Activated B cell treated with CpG ODN at 0.5 μM for 24 hours (primary cell): ENCODE measurements at regions not wholly inside any gene's neighbourhood (a gene's known extent, or its start where the extent isn't known, plus 50 kb on each side); places are given as distances from the start of the nearest gene placed in this dataset.

Source experiments
- ATAC-seq: fragments of 200-7000 bp; cut with Tn5 transposase; one replicate; pipeline ENCODE4 v1.10.0; 2021; ENCODE audit warnings: low read depth, mild to moderate bottlenecking, moderate library complexity
- CTCF ChIA-PET: fragments of 350-600 bp; sonication (Branson Sonifier 250); formaldehyde crosslinking; loops from one replicate; lab custom pipeline; 2021; ENCODE audit warnings: antibody characterized with exemption; lab: Charles Lee
- POLR2A ChIA-PET: fragments of 350-600 bp; sonication (Branson Sonifier 250); formaldehyde crosslinking; loops from one replicate; lab custom pipeline; 2021; ENCODE audit warnings: antibody characterized with exemption; lab: Charles Lee
- DNase-seq: peaks from one replicate; pipeline ENCODE4 v3.0.0; 2022
- H3K27ac Mint-ChIP-seq: one replicate; pipeline ENCODE4 v1.8.0; 2020; ENCODE audit warnings: mixed read lengths
- H3K27me3 Mint-ChIP-seq: one replicate; pipeline ENCODE4 v1.8.0; 2021; ENCODE audit warnings: mixed read lengths
- H3K36me3 Mint-ChIP-seq: one replicate; pipeline ENCODE4 v1.8.0; 2021; ENCODE audit warnings: low read depth, mixed read lengths
- H3K4me1 Mint-ChIP-seq: one replicate; pipeline ENCODE4 v1.8.0; 2021; ENCODE audit warnings: mixed read lengths
- H3K4me3 Mint-ChIP-seq: one replicate; pipeline ENCODE4 v1.8.0; 2020; ENCODE audit warnings: mild to moderate bottlenecking, mixed read lengths
- H3K9me3 Mint-ChIP-seq: one replicate; pipeline ENCODE4 v1.8.0; 2020; ENCODE audit warnings: mixed read lengths
- CTCF ChIP-seq: fragments of 200-600 bp; IDR thresholded peaks from one replicate; pipeline ENCODE4 v1.8.0; 2022; ENCODE audit warnings: antibody characterized with exemption, mild to moderate bottlenecking
- intact Hi-C: fragments of 100-400 bp; cut with micrococcal nuclease; formaldehyde crosslinking; loops from one replicate; pipeline ENCODE4 v1.15.1; 2024

- no peaks in the 10 kb centered on the region for H3K36me3 Mint-ChIP-seq
- no peak overlapping the region for H3K4me3 Mint-ChIP-seq
- DNase-seq = no peak
- POLR2A ChIA-PET = no interaction called here
- H3K27ac Mint-ChIP-seq = no peak overlapping the region
- TF ChIP-seq CTCF = no peak
- H3K9me3 Mint-ChIP-seq = peaks cover 2% of the 10 kb centered on the region
- CTCF ChIA-PET = no interaction called here
- ATAC-seq = no peak
- no peaks in the 10 kb centered on the region for H3K27me3 Mint-ChIP-seq
- no peaks in the 10 kb centered on the region for H3K4me1 Mint-ChIP-seq
- intact Hi-C loops = no loop called here
Observed at GRCh38 chr18:41501848-41502247, 453.2 kb upstream of the PIK3C3 start.

- ChIA-PET POLR2A (no interaction called here), CTCF (no interaction called here)
- Mint-ChIP-seq H3K27ac (no peak overlapping the region), H3K4me1 (no peaks in the 10 kb centered on the region), H3K27me3 (no peaks in the 10 kb centered on the region), H3K9me3 (peaks cover 5% of the 10 kb centered on the region), H3K4me3 (no peak overlapping the region), H3K36me3 (no peaks in the 10 kb centered on the region)
- DNase-seq = no peak
- intact Hi-C loops = no loop called here
- no peak for TF ChIP-seq CTCF
- ATAC-seq = no peak
Observed at GRCh38 chr18:41499345-41499744, 455.7 kb upstream of the PIK3C3 start.

- Mint-ChIP-seq H3K27ac (no peak overlapping the region), H3K4me3 (no peak overlapping the region), H3K36me3 (no peaks in the 10 kb centered on the region), H3K4me1 (no peaks in the 10 kb centered on the region), H3K27me3 (no peaks in the 10 kb centered on the region), H3K9me3 (peaks cover 7% of the 10 kb centered on the region)
- DNase-seq (no peak), ATAC-seq (no peak)
- CTCF ChIA-PET = no interaction called here
- TF ChIP-seq CTCF = no peak
- POLR2A ChIA-PET = no interaction called here
- intact Hi-C loops = no loop called here
Observed at GRCh38 chr18:41490861-41491260, 464.2 kb upstream of the PIK3C3 start.

- CTCF ChIA-PET = no interaction called here
Observed at GRCh38 chr18:41486575-41486974, 468.5 kb upstream of the PIK3C3 start.

GRCh38 chr18:41484069-41484468, 471.0 kb upstream of the PIK3C3 start:
- no peaks in the 10 kb centered on the region for H3K36me3 Mint-ChIP-seq
- CTCF ChIA-PET = no interaction called here
- no peak overlapping the region for H3K27ac Mint-ChIP-seq
- POLR2A ChIA-PET = no interaction called here
- no peak for TF ChIP-seq CTCF
- no peak overlapping the region for H3K4me3 Mint-ChIP-seq
- H3K9me3 Mint-ChIP-seq = no peaks in the 10 kb centered on the region
- H3K4me1 Mint-ChIP-seq = no peaks in the 10 kb centered on the region
- DNase-seq (no peak), ATAC-seq (no peak)
- no peaks in the 10 kb centered on the region for H3K27me3 Mint-ChIP-seq
- intact Hi-C loops = no loop called here

More at GRCh38 chr18:41486575-41486974, 468.5 kb upstream of the PIK3C3 start:
- no peak for ATAC-seq
- H3K27me3 Mint-ChIP-seq = no peaks in the 10 kb centered on the region
- H3K4me3 Mint-ChIP-seq = no peak overlapping the region
- no peak for DNase-seq
- POLR2A ChIA-PET = no interaction called here
- intact Hi-C loops = no loop called here
- no peaks in the 10 kb centered on the region for H3K9me3 Mint-ChIP-seq
- no peak overlapping the region for H3K27ac Mint-ChIP-seq
- TF ChIP-seq CTCF = no peak
- no peaks in the 10 kb centered on the region for H3K4me1 Mint-ChIP-seq
- H3K36me3 Mint-ChIP-seq = no peaks in the 10 kb centered on the region
